22Rv1 (cell line): ENCODE measurements at regions not wholly inside any gene's neighbourhood (a gene's known extent, or its start where the extent isn't known, plus 50 kb on each side); places are given as distances from the start of the nearest gene placed in this dataset.

Source experiments
- CTCF ChIP-seq: fragments of 450-650 bp; IDR thresholded peaks from 2 replicates; pipeline ENCODE4 v1.5.1; 2017; ENCODE audit warnings: mild to moderate bottlenecking
- ZFX ChIP-seq: fragments of 450-650 bp; IDR thresholded peaks from 2 replicates; pipeline ENCODE4 v1.6.1; 2017; ENCODE audit warnings: antibody characterized with exemption, borderline replicate concordance

DNA sequence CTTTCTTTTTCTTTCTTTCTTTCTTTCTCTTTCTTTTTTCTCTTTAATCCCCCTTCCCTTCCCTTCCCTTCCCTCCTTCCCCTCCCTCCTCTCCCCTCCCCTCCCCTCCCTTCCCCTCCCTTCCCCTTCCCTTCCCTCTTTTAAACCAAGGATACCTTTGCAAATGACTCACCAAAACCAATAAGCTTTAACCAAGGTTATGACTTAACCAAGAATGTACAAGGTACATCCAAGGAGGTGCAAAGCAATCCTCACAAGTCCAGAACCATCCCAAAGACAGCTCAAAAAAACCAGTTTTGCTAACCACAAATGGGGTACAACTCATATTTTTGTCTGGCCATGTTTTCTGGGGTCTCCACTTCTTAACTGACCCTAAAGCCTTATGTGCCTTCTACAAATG is 174.7 kb upstream of the PPP1R2C start:
- TF ChIP-seq CTCF (no peak), ZFX (no peak)
